ENCODE measurements at regions not wholly inside any gene's neighbourhood (a gene's known extent, or its start where the extent isn't known, plus 50 kb on each side); places are given as distances from the start of the nearest gene placed in this dataset.

DNA sequence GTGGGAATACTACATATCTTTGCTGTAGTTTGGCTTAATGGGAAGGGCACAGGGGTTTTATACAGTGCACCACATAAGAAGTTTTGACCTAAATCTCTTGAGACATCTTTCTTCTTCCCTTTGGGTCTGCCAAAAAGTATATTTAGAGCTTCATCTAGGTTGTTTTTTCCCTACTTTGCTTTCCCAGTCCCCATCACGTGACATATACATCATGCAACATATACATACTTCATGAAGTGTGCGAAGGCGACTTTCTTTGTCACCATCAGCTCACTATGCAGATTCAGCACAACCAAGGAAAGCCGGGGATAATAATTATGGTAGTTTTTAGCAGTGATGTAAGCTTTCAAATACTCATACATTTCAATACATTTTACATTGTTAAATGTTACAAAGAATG is 177.1 kb upstream of the PPP1R3A start:
- TF ChIP-seq POLR2A (IDR thresholded peaks at IDR 0.05) (no peak), EP300 (IDR thresholded peaks at IDR 0.05) (no peak)
